Choroid plexus epithelial cell (primary cell): ENCODE measurements at regions not wholly inside any gene's neighbourhood (a gene's known extent, or its start where the extent isn't known, plus 50 kb on each side); places are given as distances from the start of the nearest gene placed in this dataset.

Experiments
- DNase-seq: peaks from one replicate; pipeline ENCODE4 v3.0.0-alpha.2; 2010; ENCODE audit warnings: low read depth
- H3K4me3 ChIP-seq: 2 replicates; pipeline ENCODE4 v1.5.1; 2011; ENCODE audit warnings: low read depth, mild to moderate bottlenecking, control low read depth, low read length, moderate library complexity
- TF ChIP-seq, protein P1 (sequence below): conservative IDR thresholded peaks from 2 replicates; pipeline ENCODE4 v1.5.1; 2011; ENCODE audit warnings: low read depth, mild to moderate bottlenecking, control low read depth, inconsistent platforms, low read length, moderate library complexity

DNA sequence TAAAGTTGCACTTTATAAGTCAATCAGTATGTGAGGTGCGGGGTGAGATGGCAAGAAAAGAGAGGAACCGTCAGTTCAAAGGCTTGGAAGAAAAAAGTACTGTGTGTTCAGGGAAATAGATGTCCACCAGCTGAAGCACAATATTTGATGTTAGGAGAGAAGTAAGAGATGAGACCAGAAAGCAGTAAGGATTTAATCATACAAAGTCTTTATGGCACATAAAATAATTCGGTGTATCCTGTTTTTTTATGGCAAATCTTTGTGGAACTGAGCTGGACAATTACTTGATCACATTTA is 197.2 kb downstream of the FAXC start:
- H3K4me3 ChIP-seq = no peak overlapping the region
- TF ChIP-seq, protein P1, sequence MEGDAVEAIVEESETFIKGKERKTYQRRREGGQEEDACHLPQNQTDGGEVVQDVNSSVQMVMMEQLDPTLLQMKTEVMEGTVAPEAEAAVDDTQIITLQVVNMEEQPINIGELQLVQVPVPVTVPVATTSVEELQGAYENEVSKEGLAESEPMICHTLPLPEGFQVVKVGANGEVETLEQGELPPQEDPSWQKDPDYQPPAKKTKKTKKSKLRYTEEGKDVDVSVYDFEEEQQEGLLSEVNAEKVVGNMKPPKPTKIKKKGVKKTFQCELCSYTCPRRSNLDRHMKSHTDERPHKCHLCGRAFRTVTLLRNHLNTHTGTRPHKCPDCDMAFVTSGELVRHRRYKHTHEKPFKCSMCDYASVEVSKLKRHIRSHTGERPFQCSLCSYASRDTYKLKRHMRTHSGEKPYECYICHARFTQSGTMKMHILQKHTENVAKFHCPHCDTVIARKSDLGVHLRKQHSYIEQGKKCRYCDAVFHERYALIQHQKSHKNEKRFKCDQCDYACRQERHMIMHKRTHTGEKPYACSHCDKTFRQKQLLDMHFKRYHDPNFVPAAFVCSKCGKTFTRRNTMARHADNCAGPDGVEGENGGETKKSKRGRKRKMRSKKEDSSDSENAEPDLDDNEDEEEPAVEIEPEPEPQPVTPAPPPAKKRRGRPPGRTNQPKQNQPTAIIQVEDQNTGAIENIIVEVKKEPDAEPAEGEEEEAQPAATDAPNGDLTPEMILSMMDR = no peak
- no peak for DNase-seq

DNA sequence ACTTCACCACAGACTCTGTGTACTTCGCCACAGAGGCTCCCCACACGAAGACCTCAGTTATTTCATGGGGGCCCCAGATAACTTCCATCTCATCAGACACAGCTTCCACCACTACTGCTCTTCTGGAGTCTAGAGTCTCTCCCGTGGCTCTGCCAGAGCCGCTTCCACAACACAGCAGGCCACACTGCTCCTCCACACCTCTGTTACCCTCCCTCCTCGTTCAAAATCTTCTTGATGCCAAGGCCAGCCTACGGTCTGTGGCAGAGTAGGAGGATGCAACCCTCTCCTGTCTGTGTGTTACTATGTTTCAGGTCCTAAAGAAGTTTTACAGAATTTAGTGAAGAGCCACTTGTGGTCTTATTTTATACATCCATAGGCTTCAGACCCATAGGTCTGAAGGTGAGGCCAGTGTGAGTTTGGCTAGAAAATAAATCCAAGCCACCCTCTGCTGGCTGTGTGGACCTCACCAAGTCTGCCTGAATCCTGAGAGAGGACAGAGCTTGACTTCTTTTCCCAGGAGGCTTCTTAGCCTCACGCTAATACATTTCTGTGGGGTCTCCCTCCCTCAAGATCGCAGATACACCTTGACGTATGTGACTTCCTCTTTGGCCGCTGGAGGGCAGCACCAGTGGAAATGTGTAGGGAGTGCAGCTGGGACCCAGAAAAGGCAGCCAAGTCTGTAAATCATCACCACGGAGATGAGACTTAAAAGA is 197.7 kb downstream of the FAXC start:
- H3K4me3 ChIP-seq = no peak overlapping the region
- TF ChIP-seq, protein P1 = peak; percentile 69
- peak; percentile 39 for DNase-seq

DNA sequence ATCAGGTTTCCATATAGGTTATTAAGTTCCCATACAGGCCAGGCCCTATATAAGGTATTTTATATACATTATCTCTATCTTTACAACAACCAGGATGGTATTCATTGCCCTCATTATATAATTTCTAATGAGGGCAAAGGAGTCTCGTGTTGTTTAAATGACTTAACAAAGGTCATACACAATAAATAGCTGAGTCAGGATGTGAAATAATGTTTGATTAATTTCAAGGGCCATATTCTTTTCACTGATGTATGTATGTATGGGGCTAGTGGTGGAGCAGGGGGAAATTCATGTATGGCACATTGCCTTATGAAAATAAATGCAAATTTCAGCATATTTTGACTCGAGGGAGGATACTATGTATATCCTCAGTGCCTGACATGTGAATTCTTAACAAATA is 200.7 kb downstream of the FAXC start:
- H3K4me3 ChIP-seq = no peak overlapping the region
- DNase-seq = no peak
- TF ChIP-seq, protein P1 = no peak

DNA sequence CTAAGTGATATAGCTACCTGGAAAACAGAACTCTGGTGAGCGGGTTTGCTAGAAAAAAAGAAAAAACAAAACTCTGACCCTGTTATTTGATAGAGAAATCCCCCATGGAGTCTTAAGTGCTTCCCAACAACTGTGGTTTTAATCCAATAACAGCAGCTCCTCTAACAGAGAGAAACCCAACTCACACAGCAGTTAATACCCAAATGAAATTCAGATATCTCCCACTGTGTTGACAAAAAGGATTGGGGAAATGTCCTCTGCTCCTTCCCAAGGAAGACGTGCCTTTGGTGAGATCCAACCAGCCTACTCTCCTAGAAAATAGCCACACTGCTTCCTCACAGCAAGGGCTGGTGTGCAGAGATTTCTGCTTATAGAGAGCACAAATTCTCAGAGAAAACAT is 200.4 kb upstream of the FBXL4 start:
- DNase-seq = no peak
- TF ChIP-seq, protein P1 = no peak

DNA sequence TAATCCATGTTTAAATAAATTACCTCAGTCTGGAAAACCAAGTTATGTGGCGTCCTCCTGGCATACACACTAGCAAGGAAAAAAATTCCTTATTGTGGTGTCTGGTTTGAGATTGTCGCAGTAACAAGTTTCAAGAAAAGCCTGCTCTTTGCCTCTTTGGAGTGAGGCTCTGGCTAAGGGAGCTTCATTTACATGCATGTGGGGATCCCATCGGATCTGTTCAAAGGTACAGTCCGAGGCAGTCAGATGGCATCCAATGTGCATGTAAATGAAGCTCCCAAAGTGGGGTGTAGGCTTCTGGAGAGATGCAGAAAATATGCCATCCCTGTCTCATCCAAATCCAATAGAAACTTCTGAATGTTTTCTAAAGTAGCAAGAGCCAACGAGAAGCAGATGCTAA is 199.5 kb upstream of the FBXL4 start:
- H3K4me3 ChIP-seq = no peak overlapping the region
- TF ChIP-seq, protein P1 = no peak
- DNase-seq = no peak

More for the DNA sequence above, 200.4 kb upstream of the FBXL4 start:
- no peak overlapping the region for H3K4me3 ChIP-seq

DNA sequence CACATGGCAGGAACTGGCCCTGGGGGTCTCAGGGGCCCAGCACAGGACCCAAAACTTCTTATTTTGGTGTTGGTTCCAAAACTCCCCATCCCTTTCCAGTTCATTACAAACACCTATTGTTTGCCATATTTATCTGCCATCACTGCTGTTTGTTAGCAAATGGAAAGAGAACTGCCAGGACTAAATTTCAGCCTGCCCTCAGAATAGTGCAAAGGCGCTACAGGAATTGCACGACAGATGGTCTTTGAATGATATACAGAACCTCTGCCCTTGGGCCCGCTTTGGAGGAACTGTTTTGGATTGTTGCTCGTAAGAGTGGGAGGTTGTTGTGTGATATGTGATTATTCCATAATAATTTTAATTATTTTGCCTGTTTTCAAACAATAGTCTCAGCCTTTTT is 199.0 kb upstream of the FBXL4 start:
- TF ChIP-seq, protein P1 = no peak
- H3K4me3 ChIP-seq = no peak overlapping the region
- no peak for DNase-seq

DNA sequence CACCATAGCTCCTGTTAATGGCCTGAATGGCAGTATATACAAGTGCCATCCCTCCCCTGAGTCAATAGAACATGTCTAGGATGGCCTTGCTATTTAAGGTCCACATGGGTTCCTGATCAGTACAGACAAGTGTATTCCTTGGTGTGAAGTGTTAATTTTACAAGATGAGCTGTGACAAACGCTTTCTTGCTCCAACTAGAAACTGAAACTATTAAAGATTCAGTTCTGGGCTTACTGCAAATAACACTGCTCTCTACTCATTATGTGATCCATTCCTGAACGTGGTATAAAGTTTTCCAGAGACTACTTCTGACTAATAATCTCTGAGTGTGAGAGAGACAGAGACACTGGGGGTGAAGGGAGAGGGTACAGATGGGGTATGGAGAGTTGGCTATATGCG is 198.0 kb upstream of the FBXL4 start:
- TF ChIP-seq, protein P1 = no peak
- DNase-seq = no peak

More for the DNA sequence above, 198.0 kb upstream of the FBXL4 start:
- no peak overlapping the region for H3K4me3 ChIP-seq
